Spinal cord (tissue), 9 donors: ENCODE measurements at regions not wholly inside any gene's neighbourhood (a gene's known extent, or its start where the extent isn't known, plus 50 kb on each side); places are given as distances from the start of the nearest gene placed in this dataset.

Experiments
- DNase-seq, 6 donors: peaks; one replicate each; pipeline versions ENCODE4 v3.0.0 to v3.0.0-alpha.2; 2013 to 2015; ENCODE audit warnings: low spot score in 6 of 6, low read depth in 4 of 6
- H3K27ac ChIP-seq: one replicate; pipeline ENCODE4 v1.5.1; 2013; ENCODE audit warnings: low read depth, low read length, control low read depth
- H3K27me3 ChIP-seq: one replicate; pipeline ENCODE4 v1.6.1; 2013; ENCODE audit warnings: low read length; ENCODE audit not compliant: control insufficient read depth, insufficient read depth
- H3K36me3 ChIP-seq: one replicate; pipeline ENCODE4 v1.6.1; 2013; ENCODE audit warnings: low read length; ENCODE audit not compliant: control insufficient read depth, insufficient read depth
- H3K4me1 ChIP-seq: one replicate; pipeline ENCODE4 v1.6.1; 2013; ENCODE audit warnings: low read length; ENCODE audit not compliant: control insufficient read depth, insufficient read depth
- H3K4me3 ChIP-seq: one replicate; pipeline ENCODE4 v1.5.1; 2013; ENCODE audit warnings: low read depth, low read length, control low read depth
- H3K9me3 ChIP-seq: one replicate; pipeline ENCODE4 v1.6.1; 2013; ENCODE audit warnings: low read length; ENCODE audit not compliant: control insufficient read depth, insufficient read depth
- WGBS: methylation state at CpG from one replicate; pipeline ENCODE4 v1.1.5; 2013; ENCODE audit warnings: missing lambda C conversion rate; ENCODE audit not compliant: insufficient coverage; 5-methylcytosine and 5-hydroxymethylcytosine counted together
- donor health status: healthy.

DNA sequence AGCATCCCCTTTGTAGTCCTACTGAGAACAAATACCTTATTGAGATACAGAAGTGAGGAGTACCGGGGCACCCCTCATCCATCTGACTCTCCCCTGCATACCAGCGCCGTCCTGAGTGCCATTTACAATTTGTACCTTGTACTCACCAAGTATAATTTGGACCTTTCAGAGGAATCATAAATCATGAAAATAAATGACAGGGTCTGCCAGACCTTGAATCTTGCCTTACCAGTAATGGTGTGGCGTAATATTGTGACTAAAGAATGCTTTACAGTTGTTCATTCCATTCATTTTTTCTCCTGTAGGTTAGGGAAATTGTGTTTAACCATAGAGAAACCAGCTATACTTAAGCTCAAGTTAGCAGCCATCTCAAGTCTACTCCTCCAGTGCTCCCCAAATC is 243.7 kb upstream of the RGS6 start:
- H3K4me1 ChIP-seq: peaks cover 5% of the 10 kb centered on the region
- H3K36me3 ChIP-seq: peaks cover 17% of the 10 kb centered on the region
- no peaks in the 10 kb centered on the region for H3K27me3 ChIP-seq
- no peak overlapping the region for H3K27ac ChIP-seq
- no peaks in the 10 kb centered on the region for H3K9me3 ChIP-seq
- no peak for DNase-seq
- WGBS: no CpG with 5 or more reads among the region's 4 CpGs
- H3K4me3 ChIP-seq: no peak overlapping the region

- no peak overlapping the region for H3K27ac ChIP-seq
- H3K4me3 ChIP-seq: no peak overlapping the region
- no peaks in the 10 kb centered on the region for H3K9me3 ChIP-seq
- H3K36me3 ChIP-seq: peaks cover 5% of the 10 kb centered on the region
- DNase-seq: no peak
- H3K4me1 ChIP-seq: peaks cover 5% of the 10 kb centered on the region
- no peaks in the 10 kb centered on the region for H3K27me3 ChIP-seq
- WGBS: 95% methylated on average over 2 of the region's 2 CpGs
Observed at GRCh38 chr14:71690478-71690877, 241.8 kb upstream of the RGS6 start.

DNA sequence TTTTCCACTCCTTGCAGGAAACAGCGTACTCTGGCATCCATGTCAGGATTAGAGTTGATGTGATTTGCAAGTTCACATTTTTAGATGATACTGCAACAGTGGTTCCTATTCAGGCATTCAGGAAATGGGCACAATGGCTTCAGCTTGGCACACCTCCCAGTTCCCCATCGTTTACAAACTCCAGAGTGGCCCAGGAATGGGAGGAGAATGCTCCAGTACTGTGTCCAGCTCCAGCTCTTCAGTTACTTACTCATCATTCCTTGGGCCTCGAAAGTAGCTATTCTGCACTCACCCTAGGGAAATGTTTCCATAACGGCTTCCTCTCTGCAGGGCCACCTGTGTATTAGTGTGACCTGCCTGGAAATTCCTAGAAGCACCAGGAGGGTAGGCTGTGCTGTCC is 239.7 kb upstream of the RGS6 start:
- H3K9me3 ChIP-seq: no peaks in the 10 kb centered on the region
- peaks cover 5% of the 10 kb centered on the region for H3K4me1 ChIP-seq
- DNase-seq: peak in 3 of 6 donors; percentile 37 to 71 (median 58)
- H3K27me3 ChIP-seq: no peaks in the 10 kb centered on the region
- H3K27ac ChIP-seq: no peak overlapping the region
- H3K4me3 ChIP-seq: no peak overlapping the region
- H3K36me3 ChIP-seq: peaks cover 5% of the 10 kb centered on the region
- WGBS: 58% methylated on average over 2 of the region's 4 CpGs

- Histone ChIP-seq H3K27ac (no peak overlapping the region), H3K36me3 (peaks cover 5% of the 10 kb centered on the region), H3K4me3 (no peak overlapping the region), H3K27me3 (no peaks in the 10 kb centered on the region), H3K9me3 (no peaks in the 10 kb centered on the region), H3K4me1 (peaks cover 5% of the 10 kb centered on the region)
- WGBS: 95% methylated on average over 3 of the region's 6 CpGs
- no peak for DNase-seq
Observed at GRCh38 chr14:71693381-71693780, 238.8 kb upstream of the RGS6 start.

DNA sequence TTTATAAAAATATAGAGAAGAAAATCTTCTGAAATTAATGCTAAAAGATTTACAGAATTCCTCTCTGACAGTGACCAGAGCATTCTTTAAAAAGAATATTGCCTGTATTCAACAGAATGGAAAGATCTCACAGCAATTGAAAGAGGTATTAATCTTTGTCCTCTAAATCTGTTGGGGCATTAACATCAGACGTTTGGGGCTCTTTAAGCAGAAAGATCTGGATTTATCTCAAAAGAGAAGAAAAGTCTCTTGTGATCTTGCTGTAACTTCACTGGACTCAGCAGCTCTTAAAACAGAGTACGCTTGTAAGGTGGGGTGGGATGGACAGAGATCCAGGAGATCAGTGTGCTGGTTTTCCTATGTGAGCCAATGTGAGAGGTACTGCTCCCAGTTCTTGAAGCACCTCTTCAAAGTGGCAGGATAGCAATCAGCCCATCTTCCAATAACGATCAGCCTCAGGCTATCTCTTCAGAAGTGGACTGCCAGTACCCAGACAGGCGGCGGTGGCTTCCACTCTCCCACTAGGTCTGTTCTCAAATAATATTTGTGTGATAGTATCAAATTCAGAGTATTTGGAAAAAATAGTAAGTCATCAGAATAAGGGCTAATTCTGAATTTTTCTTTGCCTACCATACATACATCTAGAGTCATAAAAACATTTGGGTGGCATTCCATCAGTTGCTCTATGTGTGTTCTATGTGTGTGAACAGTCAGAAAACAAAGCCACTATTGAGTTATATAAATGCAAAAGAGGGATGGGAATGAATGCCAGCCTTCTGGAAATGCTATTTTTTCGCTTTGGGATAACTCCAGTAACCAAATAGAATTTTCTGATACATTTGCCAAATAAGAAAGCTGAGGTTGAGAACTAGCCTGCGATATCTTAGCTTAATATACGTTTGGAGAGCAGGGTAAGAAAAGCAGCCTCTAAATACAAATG is 237.4 kb upstream of the RGS6 start:
- peak in 1 of 6 donors; percentile 46 for DNase-seq
- H3K27ac ChIP-seq: no peak overlapping the region
- H3K9me3 ChIP-seq: no peaks in the 10 kb centered on the region
- H3K4me3 ChIP-seq: no peak overlapping the region
- H3K36me3 ChIP-seq: peaks cover 5% of the 10 kb centered on the region
- WGBS: 61% methylated on average over 2 of the region's 8 CpGs
- H3K27me3 ChIP-seq: no peaks in the 10 kb centered on the region
- peaks cover 5% of the 10 kb centered on the region for H3K4me1 ChIP-seq

- no peak for DNase-seq
- no CpG with 5 or more reads among the region's 6 CpGs for WGBS
- H3K27ac ChIP-seq: no peak overlapping the region
- H3K36me3 ChIP-seq: peaks cover 2% of the 10 kb centered on the region
- H3K27me3 ChIP-seq: no peaks in the 10 kb centered on the region
- H3K4me3 ChIP-seq: no peak overlapping the region
- no peaks in the 10 kb centered on the region for H3K9me3 ChIP-seq
- peaks cover 5% of the 10 kb centered on the region for H3K4me1 ChIP-seq
Observed at GRCh38 chr14:71695611-71696350, 236.4 kb upstream of the RGS6 start.

- H3K36me3 ChIP-seq: no peaks in the 10 kb centered on the region
- H3K4me1 ChIP-seq: no peaks in the 10 kb centered on the region
- no CpG with 5 or more reads among the region's 4 CpGs for WGBS
- H3K27ac ChIP-seq: no peak overlapping the region
- H3K9me3 ChIP-seq: no peaks in the 10 kb centered on the region
- H3K27me3 ChIP-seq: no peaks in the 10 kb centered on the region
- no peak for DNase-seq
- no peak overlapping the region for H3K4me3 ChIP-seq
Observed at GRCh38 chr14:71698027-71698426, 234.2 kb upstream of the RGS6 start.

DNA sequence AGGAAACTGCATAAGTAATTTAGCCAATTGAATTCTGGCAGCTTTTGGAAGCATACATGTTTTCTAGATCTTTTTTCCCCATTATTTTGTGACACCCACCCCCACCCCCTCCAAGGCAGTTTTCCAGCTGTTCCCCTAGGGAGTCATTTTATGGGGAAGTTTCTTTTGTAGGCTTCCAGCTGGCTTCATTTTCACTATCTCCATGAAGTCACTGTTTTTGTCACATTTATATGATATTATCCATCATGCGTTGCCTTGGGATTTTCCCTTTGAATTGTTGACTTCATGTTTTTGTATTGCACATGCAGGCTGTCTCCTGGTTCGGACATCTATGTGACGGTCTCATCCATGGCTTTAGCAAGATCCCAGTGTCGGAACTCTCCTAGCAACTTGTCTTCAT is 233.6 kb upstream of the RGS6 start:
- WGBS: 68% methylated on average over 3 of the region's 4 CpGs
- H3K4me3 ChIP-seq: no peak overlapping the region
- peak in 2 of 6 donors; percentile 55 to 76 for DNase-seq

DNA sequence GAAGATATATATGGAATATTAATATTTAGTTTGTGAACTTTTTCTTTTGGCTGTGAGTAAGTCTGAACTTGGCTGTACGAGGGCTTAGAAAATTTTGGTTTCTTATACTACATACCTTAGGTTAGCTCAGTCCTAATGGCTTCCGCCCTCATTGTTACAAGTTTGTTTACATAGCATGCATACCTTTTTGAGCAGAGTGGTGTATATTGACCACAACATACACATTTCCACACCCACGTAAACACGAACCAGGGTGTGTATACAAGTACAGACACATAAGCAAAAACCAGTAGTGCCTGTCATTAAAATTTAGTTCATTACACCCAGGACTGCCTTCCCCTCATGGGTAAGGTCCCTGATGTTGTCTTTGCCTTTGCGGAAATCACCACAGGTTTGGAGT is 230.2 kb upstream of the RGS6 start:
- Histone ChIP-seq H3K36me3 (no peaks in the 10 kb centered on the region), H3K9me3 (no peaks in the 10 kb centered on the region), H3K4me1 (no peaks in the 10 kb centered on the region), H3K27me3 (no peaks in the 10 kb centered on the region), H3K4me3 (no peak overlapping the region), H3K27ac (no peak overlapping the region)
- no peak for DNase-seq
- 86% methylated on average over 1 of the region's 5 CpGs for whole genome bisulfite sequencing

More for the DNA sequence above, 233.6 kb upstream of the RGS6 start:
- H3K4me1 ChIP-seq: no peaks in the 10 kb centered on the region
- H3K27me3 ChIP-seq: no peaks in the 10 kb centered on the region
- no peaks in the 10 kb centered on the region for H3K36me3 ChIP-seq
- H3K27ac ChIP-seq: no peak overlapping the region
- no peaks in the 10 kb centered on the region for H3K9me3 ChIP-seq
